ENCODE measurements at regions not wholly inside any gene's neighbourhood (a gene's known extent, or its start where the extent isn't known, plus 50 kb on each side); places are given as distances from the start of the nearest gene placed in this dataset.
"Not testable (repeated sequence)": the region's sequence is repeated elsewhere in the genome, so short reads cannot be mapped to it uniquely, and the experiment has no call there.

DNA sequence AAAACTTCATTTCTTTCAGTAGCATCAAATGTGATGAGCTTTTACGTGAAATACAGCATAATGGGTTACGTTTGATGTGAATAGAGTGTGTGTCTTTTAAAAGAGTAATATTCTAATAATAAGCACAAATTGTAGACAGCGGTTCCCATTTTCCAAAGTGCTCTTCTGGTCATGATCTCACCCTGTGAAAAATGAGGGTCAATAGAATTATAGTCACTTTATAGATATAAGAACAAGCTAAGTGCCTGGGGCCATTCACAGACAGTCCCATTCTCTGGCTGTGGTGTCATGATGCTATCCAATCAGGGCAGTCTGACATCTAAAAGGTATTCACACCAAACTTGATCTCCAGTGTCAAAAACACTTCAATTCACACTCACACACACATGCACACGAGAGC, 830.8 kb upstream of the AUTS2 start:
- Histone ChIP-seq H3K27me3 (replicated peaks; ENCODE audit: control insufficient read depth, insufficient read depth, low read length) (no peaks in the 10 kb centered on the region), H3K4me3 (replicated peaks; ENCODE audit: low read depth, low read length) (no peak overlapping the region), H3K36me3 (ENCODE audit: control insufficient read depth, insufficient read depth, low read length) (no peaks in the 10 kb centered on the region)
- TF ChIP-seq, protein P1, sequence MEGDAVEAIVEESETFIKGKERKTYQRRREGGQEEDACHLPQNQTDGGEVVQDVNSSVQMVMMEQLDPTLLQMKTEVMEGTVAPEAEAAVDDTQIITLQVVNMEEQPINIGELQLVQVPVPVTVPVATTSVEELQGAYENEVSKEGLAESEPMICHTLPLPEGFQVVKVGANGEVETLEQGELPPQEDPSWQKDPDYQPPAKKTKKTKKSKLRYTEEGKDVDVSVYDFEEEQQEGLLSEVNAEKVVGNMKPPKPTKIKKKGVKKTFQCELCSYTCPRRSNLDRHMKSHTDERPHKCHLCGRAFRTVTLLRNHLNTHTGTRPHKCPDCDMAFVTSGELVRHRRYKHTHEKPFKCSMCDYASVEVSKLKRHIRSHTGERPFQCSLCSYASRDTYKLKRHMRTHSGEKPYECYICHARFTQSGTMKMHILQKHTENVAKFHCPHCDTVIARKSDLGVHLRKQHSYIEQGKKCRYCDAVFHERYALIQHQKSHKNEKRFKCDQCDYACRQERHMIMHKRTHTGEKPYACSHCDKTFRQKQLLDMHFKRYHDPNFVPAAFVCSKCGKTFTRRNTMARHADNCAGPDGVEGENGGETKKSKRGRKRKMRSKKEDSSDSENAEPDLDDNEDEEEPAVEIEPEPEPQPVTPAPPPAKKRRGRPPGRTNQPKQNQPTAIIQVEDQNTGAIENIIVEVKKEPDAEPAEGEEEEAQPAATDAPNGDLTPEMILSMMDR (IDR thresholded peaks at IDR 0.05; ENCODE audit: insufficient read depth, low read length, poor library complexity, severe bottlenecking) = no peak
- DNase-seq (ENCODE audit: extremely low read depth, insufficient read length) = no peak

DNA sequence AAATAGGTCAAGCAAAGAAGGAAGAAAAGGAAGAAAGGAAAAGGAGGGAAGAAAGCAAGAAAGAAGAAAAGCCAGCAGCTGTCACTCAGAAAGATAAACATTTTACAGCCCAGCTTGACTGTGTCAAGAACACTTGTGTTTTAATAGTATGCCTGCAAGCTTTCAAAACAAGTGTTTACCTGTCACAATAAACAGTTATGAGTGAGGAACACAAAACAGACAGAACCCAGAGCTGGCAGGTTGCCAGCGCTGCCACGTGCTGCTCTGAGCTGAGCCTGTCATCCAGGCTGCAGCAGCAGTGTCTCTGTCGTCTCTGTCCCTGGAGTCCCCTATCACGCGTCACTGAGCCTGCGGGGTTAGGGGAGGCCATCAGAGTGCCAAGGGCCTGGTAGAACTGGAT, 827.6 kb upstream of the AUTS2 start:
- H3K27me3 ChIP-seq (replicated peaks; ENCODE audit: control insufficient read depth, insufficient read depth, low read length) = no peaks in the 10 kb centered on the region
- TF ChIP-seq, protein P1 (IDR thresholded peaks at IDR 0.05; ENCODE audit: insufficient read depth, low read length, poor library complexity, severe bottlenecking) = no peak
- no peaks in the 10 kb centered on the region for H3K36me3 ChIP-seq (ENCODE audit: control insufficient read depth, insufficient read depth, low read length)
- no peak for DNase-seq (ENCODE audit: extremely low read depth, insufficient read length)
- no peak overlapping the region for H3K4me3 ChIP-seq (replicated peaks; ENCODE audit: low read depth, low read length)

DNA sequence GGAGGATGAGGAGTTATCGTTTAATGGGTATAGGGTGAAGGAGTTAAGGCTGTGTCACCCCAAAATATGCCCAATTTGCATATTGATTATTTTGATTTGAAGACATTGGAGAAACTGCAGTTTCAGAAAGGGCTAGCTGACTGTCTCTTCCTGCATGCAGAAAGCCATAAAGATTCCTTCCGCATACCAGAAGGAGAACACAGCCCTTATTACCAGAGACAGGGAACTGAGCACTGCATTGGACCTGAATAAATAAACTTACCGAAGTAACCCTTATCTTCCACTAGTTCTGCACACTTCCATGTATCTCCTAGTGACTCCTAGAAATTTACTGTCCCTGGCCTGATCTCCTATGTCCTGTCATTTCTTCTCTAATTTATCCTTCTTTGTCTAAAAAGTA, 821.9 kb upstream of the AUTS2 start:
- no peak overlapping the region for H3K4me3 ChIP-seq (replicated peaks; ENCODE audit: low read depth, low read length)
- no peaks in the 10 kb centered on the region for H3K27me3 ChIP-seq (replicated peaks; ENCODE audit: control insufficient read depth, insufficient read depth, low read length)
- no peaks in the 10 kb centered on the region for H3K36me3 ChIP-seq (ENCODE audit: control insufficient read depth, insufficient read depth, low read length)
- TF ChIP-seq, protein P1 (IDR thresholded peaks at IDR 0.05; ENCODE audit: insufficient read depth, low read length, poor library complexity, severe bottlenecking) = no peak
- no peak for DNase-seq (ENCODE audit: extremely low read depth, insufficient read length)

DNA sequence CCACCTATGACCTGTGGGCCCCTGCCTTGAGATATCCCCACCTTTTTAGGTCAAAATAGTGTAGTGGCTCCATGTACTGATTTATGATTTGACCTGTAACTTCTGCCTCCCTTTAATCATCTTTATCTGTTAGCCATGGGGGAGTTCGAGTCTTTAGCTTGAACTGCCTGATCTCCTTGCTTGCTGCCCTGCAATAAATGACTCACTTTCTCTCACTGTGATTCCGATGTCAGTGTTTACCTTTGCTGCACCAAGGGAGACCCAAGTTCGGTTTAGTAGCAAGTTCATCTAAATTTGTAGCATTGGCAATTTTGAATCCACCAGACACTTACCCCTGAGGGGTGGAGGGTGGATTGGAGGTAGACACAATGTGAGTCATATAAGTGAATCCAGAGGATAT, 814.6 kb upstream of the AUTS2 start:
- H3K4me3 ChIP-seq (replicated peaks; ENCODE audit: low read depth, low read length) = no peak overlapping the region

DNA sequence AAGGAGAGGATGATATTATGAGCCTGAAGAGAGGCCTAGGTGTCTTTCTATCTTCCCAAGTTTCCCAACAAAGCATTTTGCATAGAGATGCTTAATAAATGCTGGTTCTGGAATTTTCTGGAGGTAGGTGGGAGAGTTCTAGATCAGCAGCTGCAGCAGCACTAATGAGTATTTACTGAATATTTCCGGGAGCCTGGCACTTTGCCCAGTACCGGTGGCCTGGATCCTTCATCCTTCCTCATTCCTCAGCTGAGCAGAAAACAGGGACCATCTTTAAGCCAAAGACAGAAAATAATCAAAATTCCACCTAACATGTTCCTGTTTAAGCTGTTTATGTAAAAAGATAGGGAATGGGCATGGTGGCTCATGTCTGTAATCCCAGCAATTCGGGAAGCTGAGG, 813.2 kb upstream of the AUTS2 start:
- no peak for DNase-seq (ENCODE audit: extremely low read depth, insufficient read length)
- TF ChIP-seq, protein P1 (IDR thresholded peaks at IDR 0.05; ENCODE audit: insufficient read depth, low read length, poor library complexity, severe bottlenecking) = no peak
- H3K27me3 ChIP-seq (replicated peaks; ENCODE audit: control insufficient read depth, insufficient read depth, low read length) = no peaks in the 10 kb centered on the region
- H3K4me3 ChIP-seq (replicated peaks; ENCODE audit: low read depth, low read length) = no peak overlapping the region
- H3K36me3 ChIP-seq (ENCODE audit: control insufficient read depth, insufficient read depth, low read length) = no peaks in the 10 kb centered on the region

More for the DNA sequence above, 814.6 kb upstream of the AUTS2 start:
- H3K36me3 ChIP-seq (ENCODE audit: control insufficient read depth, insufficient read depth, low read length) = no peaks in the 10 kb centered on the region
- TF ChIP-seq, protein P1 (IDR thresholded peaks at IDR 0.05; ENCODE audit: insufficient read depth, low read length, poor library complexity, severe bottlenecking) = no peak
- DNase-seq (ENCODE audit: extremely low read depth, insufficient read length) = no peak
- H3K27me3 ChIP-seq (replicated peaks; ENCODE audit: control insufficient read depth, insufficient read depth, low read length) = no peaks in the 10 kb centered on the region

DNA sequence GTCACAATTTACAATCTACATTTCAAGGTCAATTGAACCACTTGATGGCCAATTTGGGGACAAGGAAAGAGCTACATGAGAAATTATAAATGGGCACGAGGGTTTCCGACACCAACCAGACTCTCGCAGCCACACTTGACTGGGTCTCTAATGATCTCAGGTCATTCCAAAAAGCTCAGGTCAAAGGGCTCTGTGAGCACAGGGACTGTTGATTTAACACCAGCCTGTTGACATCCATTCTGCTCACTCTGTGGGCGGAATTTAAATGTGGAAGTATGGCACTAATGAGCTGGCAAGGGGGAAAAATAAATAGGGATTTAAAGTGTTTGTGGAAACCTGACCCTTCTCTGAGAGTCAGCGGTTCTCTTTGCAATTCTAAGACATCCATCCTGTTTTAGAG, 810.7 kb upstream of the AUTS2 start:
- H3K4me3 ChIP-seq (replicated peaks; ENCODE audit: low read depth, low read length) = no peak overlapping the region
- H3K36me3 ChIP-seq (ENCODE audit: control insufficient read depth, insufficient read depth, low read length) = no peaks in the 10 kb centered on the region
- DNase-seq (ENCODE audit: extremely low read depth, insufficient read length) = no peak
- TF ChIP-seq, protein P1 (IDR thresholded peaks at IDR 0.05; ENCODE audit: insufficient read depth, low read length, poor library complexity, severe bottlenecking) = no peak
- no peaks in the 10 kb centered on the region for H3K27me3 ChIP-seq (replicated peaks; ENCODE audit: control insufficient read depth, insufficient read depth, low read length)

DNA sequence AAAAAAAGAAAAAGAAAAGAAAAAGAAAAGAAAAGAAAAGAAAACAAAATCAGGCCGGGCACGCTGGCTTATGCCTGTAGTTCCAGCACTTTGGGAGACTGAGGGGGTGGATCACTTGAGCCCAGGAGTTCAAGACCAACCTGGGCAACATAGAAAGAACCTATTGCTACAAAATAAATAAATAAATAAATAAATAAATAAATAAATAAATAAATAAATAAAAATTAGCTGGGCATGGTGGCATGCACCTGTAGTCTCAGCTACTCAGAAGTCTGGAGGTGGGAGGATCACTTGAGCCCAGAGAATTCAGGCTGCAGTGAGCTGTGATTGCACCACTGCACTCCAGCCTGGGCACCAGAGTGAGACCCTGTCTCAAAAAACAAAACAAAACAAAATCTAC, 809.7 kb upstream of the AUTS2 start:
- not testable (repeated sequence) for H3K27me3 ChIP-seq (replicated peaks; ENCODE audit: control insufficient read depth, insufficient read depth, low read length); H3K36me3 ChIP-seq (ENCODE audit: control insufficient read depth, insufficient read depth, low read length); DNase-seq (ENCODE audit: extremely low read depth, insufficient read length)

More for the DNA sequence above, 809.7 kb upstream of the AUTS2 start:
- not testable (repeated sequence) for H3K4me3 ChIP-seq (replicated peaks; ENCODE audit: low read depth, low read length)

Data from GM06990 (cell line).